ENCODE measurements at regions not wholly inside any gene's neighbourhood (a gene's known extent, or its start where the extent isn't known, plus 50 kb on each side); places are given as distances from the start of the nearest gene placed in this dataset.

- H3K4me3 ChIP-seq (ENCODE audit: low read depth in 1 of 2, low read length in 2 of 2) = no peak overlapping the region
- no peaks in the 10 kb centered on the region for H3K36me3 ChIP-seq (ENCODE audit: control insufficient read depth in 1 of 2, insufficient read depth in 2 of 2, low read length in 2 of 2)
- no peaks in the 10 kb centered on the region for H3K27me3 ChIP-seq (ENCODE audit: low read depth, low read length)
- H3K9me3 ChIP-seq (ENCODE audit: control insufficient read depth in 1 of 2, low read length in 2 of 2) = no peaks in the 10 kb centered on the region
- no peaks in the 10 kb centered on the region for H3K4me1 ChIP-seq (ENCODE audit: control insufficient read depth in 1 of 2, insufficient read depth in 2 of 2, low read length in 2 of 2)
- H3K27ac ChIP-seq (ENCODE audit: low read length) = no peak overlapping the region
Measured at GRCh38 chr2:58651930-58652329, 410.8 kb upstream of the FANCL start.

GRCh38 chr2:58650781-58651180 lies 409.7 kb upstream of the FANCL start:
- H3K4me3 ChIP-seq (ENCODE audit: low read depth in 1 of 2, low read length in 2 of 2) = no peak overlapping the region
- H3K9me3 ChIP-seq (ENCODE audit: control insufficient read depth in 1 of 2, low read length in 2 of 2) = no peaks in the 10 kb centered on the region
- no peaks in the 10 kb centered on the region for H3K36me3 ChIP-seq (ENCODE audit: control insufficient read depth in 1 of 2, insufficient read depth in 2 of 2, low read length in 2 of 2)
- no peaks in the 10 kb centered on the region for H3K4me1 ChIP-seq (ENCODE audit: control insufficient read depth in 1 of 2, insufficient read depth in 2 of 2, low read length in 2 of 2)
- no peaks in the 10 kb centered on the region for H3K27me3 ChIP-seq (ENCODE audit: low read depth, low read length)
- no peak overlapping the region for H3K27ac ChIP-seq (ENCODE audit: low read length)

GRCh38 chr2:58649756-58650155 lies 408.6 kb upstream of the FANCL start:
- Histone ChIP-seq H3K4me1 (ENCODE audit: control insufficient read depth in 1 of 2, insufficient read depth in 2 of 2, low read length in 2 of 2) (no peaks in the 10 kb centered on the region), H3K27ac (ENCODE audit: low read length) (no peak overlapping the region), H3K36me3 (ENCODE audit: control insufficient read depth in 1 of 2, insufficient read depth in 2 of 2, low read length in 2 of 2) (no peaks in the 10 kb centered on the region), H3K27me3 (ENCODE audit: low read depth, low read length) (no peaks in the 10 kb centered on the region), H3K9me3 (ENCODE audit: control insufficient read depth in 1 of 2, low read length in 2 of 2) (no peaks in the 10 kb centered on the region), H3K4me3 (ENCODE audit: low read depth in 1 of 2, low read length in 2 of 2) (no peak overlapping the region)

GRCh38 chr2:58645017-58645416 lies 403.9 kb upstream of the FANCL start:
- H3K4me1 ChIP-seq (ENCODE audit: control insufficient read depth in 1 of 2, insufficient read depth in 2 of 2, low read length in 2 of 2) = no peaks in the 10 kb centered on the region
- H3K4me3 ChIP-seq (ENCODE audit: low read depth in 1 of 2, low read length in 2 of 2) = no peak overlapping the region
- no peaks in the 10 kb centered on the region for H3K27me3 ChIP-seq (ENCODE audit: low read depth, low read length)
- H3K9me3 ChIP-seq (ENCODE audit: control insufficient read depth in 1 of 2, low read length in 2 of 2) = peaks cover 0 to 1% of the 10 kb centered on the region in 2 donors
- no peak overlapping the region for H3K27ac ChIP-seq (ENCODE audit: low read length)
- H3K36me3 ChIP-seq (ENCODE audit: control insufficient read depth in 1 of 2, insufficient read depth in 2 of 2, low read length in 2 of 2) = no peaks in the 10 kb centered on the region

GRCh38 chr2:58644451-58644850 lies 403.3 kb upstream of the FANCL start:
- H3K36me3 ChIP-seq (ENCODE audit: control insufficient read depth in 1 of 2, insufficient read depth in 2 of 2, low read length in 2 of 2) = no peaks in the 10 kb centered on the region
- H3K4me3 ChIP-seq (ENCODE audit: low read depth in 1 of 2, low read length in 2 of 2) = no peak overlapping the region
- no peak overlapping the region for H3K27ac ChIP-seq (ENCODE audit: low read length)
- no peaks in the 10 kb centered on the region for H3K27me3 ChIP-seq (ENCODE audit: low read depth, low read length)
- H3K4me1 ChIP-seq (ENCODE audit: control insufficient read depth in 1 of 2, insufficient read depth in 2 of 2, low read length in 2 of 2) = no peaks in the 10 kb centered on the region
- H3K9me3 ChIP-seq (ENCODE audit: control insufficient read depth in 1 of 2, low read length in 2 of 2) = peaks cover 0 to 3% of the 10 kb centered on the region in 2 donors

- Histone ChIP-seq H3K27me3 (ENCODE audit: low read depth, low read length) (no peaks in the 10 kb centered on the region), H3K4me1 (ENCODE audit: control insufficient read depth in 1 of 2, insufficient read depth in 2 of 2, low read length in 2 of 2) (no peaks in the 10 kb centered on the region)
Measured at GRCh38 chr2:58641001-58641400, 399.9 kb upstream of the FANCL start.

GRCh38 chr2:58640042-58640441 lies 398.9 kb upstream of the FANCL start:
- H3K27me3 ChIP-seq (ENCODE audit: low read depth, low read length) = no peaks in the 10 kb centered on the region
- peaks cover 0 to 3% of the 10 kb centered on the region in 2 donors for H3K9me3 ChIP-seq (ENCODE audit: control insufficient read depth in 1 of 2, low read length in 2 of 2)
- no peak overlapping the region for H3K27ac ChIP-seq (ENCODE audit: low read length)
- no peaks in the 10 kb centered on the region for H3K36me3 ChIP-seq (ENCODE audit: control insufficient read depth in 1 of 2, insufficient read depth in 2 of 2, low read length in 2 of 2)
- H3K4me1 ChIP-seq (ENCODE audit: control insufficient read depth in 1 of 2, insufficient read depth in 2 of 2, low read length in 2 of 2) = no peaks in the 10 kb centered on the region
- no peak overlapping the region for H3K4me3 ChIP-seq (ENCODE audit: low read depth in 1 of 2, low read length in 2 of 2)

More at GRCh38 chr2:58641001-58641400, 399.9 kb upstream of the FANCL start:
- Histone ChIP-seq H3K36me3 (ENCODE audit: control insufficient read depth in 1 of 2, insufficient read depth in 2 of 2, low read length in 2 of 2) (no peaks in the 10 kb centered on the region), H3K9me3 (ENCODE audit: control insufficient read depth in 1 of 2, low read length in 2 of 2) (peaks cover 0 to 3% of the 10 kb centered on the region in 2 donors), H3K4me3 (ENCODE audit: low read depth in 1 of 2, low read length in 2 of 2) (no peak overlapping the region), H3K27ac (ENCODE audit: low read length) (no peak overlapping the region)

GRCh38 chr2:58638256-58638805 lies 397.2 kb upstream of the FANCL start:
- Histone ChIP-seq H3K9me3 (ENCODE audit: control insufficient read depth in 1 of 2, low read length in 2 of 2) (peaks cover 0 to 3% of the 10 kb centered on the region in 2 donors), H3K36me3 (ENCODE audit: control insufficient read depth in 1 of 2, insufficient read depth in 2 of 2, low read length in 2 of 2) (no peaks in the 10 kb centered on the region), H3K4me3 (ENCODE audit: low read depth in 1 of 2, low read length in 2 of 2) (no peak overlapping the region), H3K27ac (ENCODE audit: low read length) (no peak overlapping the region), H3K4me1 (ENCODE audit: control insufficient read depth in 1 of 2, insufficient read depth in 2 of 2, low read length in 2 of 2) (no peaks in the 10 kb centered on the region), H3K27me3 (ENCODE audit: low read depth, low read length) (no peaks in the 10 kb centered on the region)

GRCh38 chr2:58636872-58637271 lies 395.7 kb upstream of the FANCL start:
- H3K4me3 ChIP-seq (ENCODE audit: low read depth in 1 of 2, low read length in 2 of 2) = no peak overlapping the region
- H3K36me3 ChIP-seq (ENCODE audit: control insufficient read depth in 1 of 2, insufficient read depth in 2 of 2, low read length in 2 of 2) = no peaks in the 10 kb centered on the region
- no peak overlapping the region for H3K27ac ChIP-seq (ENCODE audit: low read length)
- no peaks in the 10 kb centered on the region for H3K4me1 ChIP-seq (ENCODE audit: control insufficient read depth in 1 of 2, insufficient read depth in 2 of 2, low read length in 2 of 2)
- H3K27me3 ChIP-seq (ENCODE audit: low read depth, low read length) = no peaks in the 10 kb centered on the region
- peaks cover 0 to 3% of the 10 kb centered on the region in 2 donors for H3K9me3 ChIP-seq (ENCODE audit: control insufficient read depth in 1 of 2, low read length in 2 of 2)

- Histone ChIP-seq H3K27ac (ENCODE audit: low read length) (no peak overlapping the region), H3K4me1 (ENCODE audit: control insufficient read depth in 1 of 2, insufficient read depth in 2 of 2, low read length in 2 of 2) (no peaks in the 10 kb centered on the region), H3K27me3 (ENCODE audit: low read depth, low read length) (no peaks in the 10 kb centered on the region), H3K4me3 (ENCODE audit: low read depth in 1 of 2, low read length in 2 of 2) (no peak overlapping the region), H3K36me3 (ENCODE audit: control insufficient read depth in 1 of 2, insufficient read depth in 2 of 2, low read length in 2 of 2) (no peaks in the 10 kb centered on the region), H3K9me3 (ENCODE audit: control insufficient read depth in 1 of 2, low read length in 2 of 2) (peaks cover 0 to 3% of the 10 kb centered on the region in 2 donors)
Measured at GRCh38 chr2:58635801-58636375, 394.8 kb upstream of the FANCL start.

GRCh38 chr2:58634653-58635370 lies 393.7 kb upstream of the FANCL start:
- Histone ChIP-seq H3K27ac (ENCODE audit: low read length) (no peak overlapping the region), H3K36me3 (ENCODE audit: control insufficient read depth in 1 of 2, insufficient read depth in 2 of 2, low read length in 2 of 2) (no peaks in the 10 kb centered on the region), H3K9me3 (ENCODE audit: control insufficient read depth in 1 of 2, low read length in 2 of 2) (no peaks in the 10 kb centered on the region), H3K27me3 (ENCODE audit: low read depth, low read length) (no peaks in the 10 kb centered on the region), H3K4me3 (ENCODE audit: low read depth in 1 of 2, low read length in 2 of 2) (no peak overlapping the region), H3K4me1 (ENCODE audit: control insufficient read depth in 1 of 2, insufficient read depth in 2 of 2, low read length in 2 of 2) (no peaks in the 10 kb centered on the region)
